ENCODE measurements at regions not wholly inside any gene's neighbourhood (a gene's known extent, or its start where the extent isn't known, plus 50 kb on each side); places are given as distances from the start of the nearest gene placed in this dataset.
"Not testable (repeated sequence)": the region's sequence is repeated elsewhere in the genome, so short reads cannot be mapped to it uniquely, and the experiment has no call there.

DNA sequence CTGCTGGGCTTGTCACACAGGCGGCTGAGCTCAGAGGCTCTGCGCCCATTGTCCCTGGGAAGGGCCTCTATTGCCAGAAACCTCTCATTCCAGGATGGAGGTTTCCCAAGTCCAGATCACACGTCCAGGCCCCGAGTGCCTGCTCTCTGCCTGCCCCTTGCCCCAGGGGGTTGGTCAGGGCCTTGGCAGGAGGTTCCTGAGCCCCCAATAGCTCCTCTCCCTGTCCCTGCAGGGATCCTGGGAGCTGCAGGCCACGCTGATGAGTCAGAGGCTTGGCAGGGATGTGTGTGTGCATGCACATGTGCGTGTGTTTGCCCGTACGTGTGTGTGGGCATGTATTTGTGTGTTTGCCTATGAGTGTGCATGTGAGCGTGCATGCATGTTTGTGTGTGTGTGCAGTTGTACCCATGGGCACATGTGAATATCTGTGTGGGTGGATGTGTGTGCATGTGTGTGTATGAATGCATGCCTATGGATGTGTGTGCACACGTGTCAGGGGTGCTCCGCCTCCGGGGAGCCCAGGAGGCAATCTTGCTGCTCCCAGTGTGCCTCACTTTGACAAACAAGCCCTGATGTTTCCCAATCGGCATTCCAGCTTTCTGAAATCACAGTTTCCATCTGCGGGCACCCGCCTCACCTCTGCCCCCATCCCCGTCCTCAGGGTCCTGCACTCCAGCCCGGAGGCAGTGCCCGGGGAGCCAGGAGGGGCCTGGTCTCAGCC is 98.4 kb upstream of the GSE1 start:
- no peak for DNase-seq (ENCODE audit: low read depth)

DNA sequence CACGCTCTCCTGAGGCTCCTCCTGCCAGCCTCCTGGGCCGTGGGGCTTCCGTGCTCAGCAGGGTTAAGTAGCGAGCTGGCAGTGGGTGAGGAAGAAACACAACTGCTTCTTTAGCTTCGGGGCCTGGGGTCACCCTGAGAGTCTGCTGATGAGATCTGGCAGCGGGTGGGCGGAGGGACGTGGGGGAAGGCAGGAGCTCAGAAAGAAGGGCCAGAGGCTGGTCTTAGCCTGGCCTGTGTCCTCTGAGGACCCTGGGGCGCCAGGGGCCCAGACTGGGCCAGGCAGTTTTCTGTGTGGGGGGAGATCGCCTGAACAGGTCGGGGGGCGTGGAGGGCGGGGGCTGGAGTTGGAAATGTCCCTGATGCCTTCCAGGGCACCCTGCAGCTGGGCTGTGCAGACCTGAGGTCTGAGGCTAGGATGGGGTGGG is 97.8 kb upstream of the GSE1 start:
- DNase-seq (ENCODE audit: low read depth), result no peak

DNA sequence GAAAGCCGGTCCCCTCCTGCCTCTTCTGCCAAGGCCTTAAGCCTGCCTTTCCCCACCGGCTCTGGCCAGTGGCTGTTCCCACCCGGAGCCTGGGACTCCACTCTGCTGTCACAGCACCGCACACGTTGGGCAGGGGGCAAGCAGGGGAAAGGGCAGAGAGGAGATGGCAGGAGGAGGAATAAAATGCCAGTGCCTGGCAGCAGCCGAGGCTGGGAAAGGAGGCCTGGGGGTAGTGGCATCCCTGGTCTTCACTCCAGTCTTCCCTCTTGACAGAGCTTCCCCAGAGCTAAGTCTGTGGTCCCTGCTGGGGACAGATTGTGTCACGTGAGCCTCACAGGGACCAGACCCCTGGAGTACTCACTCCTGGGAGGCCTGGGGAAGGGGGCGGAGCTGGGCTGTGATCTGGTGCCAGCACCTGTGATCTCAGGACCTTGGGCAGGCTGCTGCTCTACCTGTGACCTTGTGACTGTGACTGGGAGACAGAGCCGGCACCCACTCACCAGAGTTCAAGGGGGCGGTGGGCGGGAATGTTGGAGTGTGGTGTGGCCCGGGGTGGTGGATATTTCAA is 97.2 kb upstream of the GSE1 start:
- DNase-seq (ENCODE audit: low read depth), result no peak

GRCh38 chr16:85517154-85517553 is 96.0 kb upstream of the GSE1 start:
- no peak for DNase-seq (ENCODE audit: low read depth)

DNA sequence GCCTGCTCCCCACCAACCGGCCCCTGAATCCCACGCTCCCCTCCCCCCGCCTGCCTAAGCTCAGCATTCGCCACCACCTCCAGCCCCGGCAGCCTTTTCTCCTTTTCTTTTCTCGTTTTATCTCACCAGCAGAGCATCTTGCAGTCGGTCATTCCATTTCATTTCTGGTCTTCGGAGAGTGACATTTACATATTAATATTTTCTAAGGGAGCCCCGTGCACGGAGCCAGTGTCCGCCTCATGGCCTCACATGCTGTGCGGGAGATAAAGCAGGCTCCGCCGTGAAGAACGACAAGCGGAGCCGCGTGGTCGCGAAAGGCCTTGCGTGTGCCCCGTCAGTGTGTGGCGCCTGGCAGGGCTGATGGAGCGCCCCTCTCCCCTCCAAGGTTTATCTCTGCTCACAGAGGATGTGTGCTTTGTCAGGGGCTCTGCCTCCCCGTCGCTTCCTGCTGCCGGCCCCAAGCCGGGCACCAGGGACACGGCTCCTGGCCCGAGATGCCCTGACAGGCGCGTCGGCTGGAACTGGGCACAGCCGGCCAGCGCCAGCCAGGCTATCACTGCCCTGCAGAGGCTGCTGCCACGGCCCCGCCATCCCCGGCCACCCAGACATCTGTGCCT is 95.5 kb upstream of the GSE1 start:
- DNase-seq (ENCODE audit: low read depth), result no peak

- no peak for DNase-seq (ENCODE audit: low read depth)
These were observed 94.6 kb upstream of the GSE1 start for GRCh38 chr16:85518398-85519049.

GRCh38 chr16:85519050-85519440 is 94.1 kb upstream of the GSE1 start:
- DNase-seq (ENCODE audit: low read depth), result not testable (repeated sequence)

DNA sequence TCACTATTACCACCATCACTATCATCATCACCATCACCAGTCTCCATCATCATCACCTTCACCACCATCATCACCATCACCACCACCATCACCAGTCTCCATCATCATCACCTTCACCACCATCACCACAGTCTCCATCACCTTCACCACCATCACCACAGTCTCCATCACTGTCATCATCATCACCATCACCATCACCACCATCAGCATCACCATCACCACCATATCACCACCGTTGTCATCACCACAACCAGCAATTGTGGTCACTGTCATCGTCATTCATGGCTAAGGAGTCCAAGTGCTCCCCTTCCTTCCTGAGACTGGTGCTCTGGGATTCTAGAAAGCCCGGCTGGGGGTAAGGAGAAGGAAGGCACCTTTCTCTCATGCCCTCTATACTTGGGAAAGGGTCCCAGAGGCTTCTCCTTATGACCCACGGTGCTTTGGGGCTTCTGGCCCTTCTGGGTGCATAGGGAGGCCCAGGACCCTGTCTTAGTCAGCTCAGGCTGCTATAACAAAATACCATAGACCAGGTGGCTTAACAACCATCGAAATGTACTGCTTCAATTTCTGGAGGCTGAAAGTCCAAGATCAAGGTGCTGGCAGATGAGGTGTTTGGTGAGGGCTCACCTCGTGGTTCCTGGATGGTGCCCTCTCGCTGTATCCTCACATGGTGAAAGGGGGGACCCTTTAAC is 93.4 kb upstream of the GSE1 start:
- DNase-seq (ENCODE audit: low read depth), result no peak

DNA sequence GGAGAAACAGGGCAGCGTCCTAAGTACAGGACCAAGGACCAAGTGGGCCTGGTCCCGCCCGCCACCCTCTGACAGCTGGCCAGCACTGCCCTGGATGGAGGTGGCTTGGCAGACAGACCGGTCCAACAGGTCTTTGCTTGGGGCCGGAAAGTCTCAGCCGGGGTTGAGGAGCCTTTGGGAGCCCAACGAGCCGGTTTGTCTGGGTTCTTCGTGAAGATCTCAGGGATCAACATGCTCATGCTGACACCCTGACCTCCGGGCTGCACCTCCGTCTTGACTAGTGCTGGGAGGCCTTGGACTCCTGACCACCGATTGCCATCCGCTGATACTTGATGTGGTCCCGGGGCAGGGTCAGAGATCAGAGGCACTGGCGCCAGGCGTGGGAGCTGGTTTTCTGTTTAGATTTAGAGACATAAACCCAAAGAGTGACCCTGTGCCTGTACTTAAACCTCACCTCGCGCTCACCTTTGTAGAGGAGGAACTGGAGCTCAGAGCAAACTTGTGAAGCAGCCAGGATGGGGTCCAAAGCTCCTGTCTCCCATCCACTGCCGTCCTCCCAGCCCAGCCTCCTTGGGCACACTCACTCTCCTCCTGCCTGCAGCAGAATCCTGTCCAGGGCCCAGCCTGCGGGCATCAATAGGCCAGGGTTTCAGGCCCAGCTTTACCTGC is 92.1 kb upstream of the GSE1 start:
- DNase-seq (ENCODE audit: low read depth), result no peak

GRCh38 chr16:85521552-85522307 is 91.4 kb upstream of the GSE1 start:
- no peak for DNase-seq (ENCODE audit: low read depth)

GRCh38 chr16:85522308-85522841 is 90.7 kb upstream of the GSE1 start:
- no peak for DNase-seq (ENCODE audit: low read depth)

DNA sequence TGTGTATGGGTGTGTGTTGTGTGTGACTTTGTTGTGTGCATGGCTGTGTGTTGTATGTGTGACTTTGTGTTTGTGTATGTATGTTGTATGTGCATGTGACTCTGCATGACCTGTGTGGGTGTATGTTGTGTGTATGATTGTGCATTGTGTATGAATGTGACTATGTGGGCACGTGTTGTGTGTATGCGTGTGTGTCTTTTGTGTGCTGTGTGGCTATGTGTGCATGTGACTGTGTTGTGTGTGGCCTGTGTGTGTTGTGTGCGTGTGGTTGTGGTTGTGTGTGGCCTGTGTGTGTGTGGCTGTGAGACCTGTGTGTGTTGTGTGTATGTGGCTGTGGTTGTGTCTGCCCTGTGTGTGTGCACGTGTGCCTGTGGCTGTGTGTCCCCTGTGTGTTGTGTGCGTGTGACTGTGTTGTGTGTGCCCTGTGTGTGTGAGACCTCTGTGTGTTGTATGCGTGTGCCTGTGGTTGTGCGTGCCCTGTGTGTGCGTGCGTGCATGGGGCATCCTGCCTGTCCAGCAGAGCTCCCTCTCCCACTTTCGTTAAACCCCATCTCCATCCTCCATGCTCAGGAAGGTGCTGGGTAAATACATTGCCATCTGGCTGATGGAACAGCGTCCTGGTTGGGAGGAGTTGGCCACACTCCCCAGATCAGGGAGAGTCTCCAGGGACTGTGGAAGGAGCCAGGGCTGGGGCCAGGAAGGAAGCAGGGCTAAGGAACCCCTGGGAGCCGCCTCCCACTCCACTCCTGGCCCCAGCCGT is 90.1 kb upstream of the GSE1 start:
- no peak for DNase-seq (ENCODE audit: low read depth)

- DNase-seq (ENCODE audit: low read depth), result no peak
These were observed 89.3 kb upstream of the GSE1 start for GRCh38 chr16:85523602-85524364.

- no peak for DNase-seq (ENCODE audit: low read depth)
These were observed 88.8 kb upstream of the GSE1 start for GRCh38 chr16:85524365-85524629.

GRCh38 chr16:85524630-85525419 is 88.3 kb upstream of the GSE1 start:
- no peak for DNase-seq (ENCODE audit: low read depth)

DNA sequence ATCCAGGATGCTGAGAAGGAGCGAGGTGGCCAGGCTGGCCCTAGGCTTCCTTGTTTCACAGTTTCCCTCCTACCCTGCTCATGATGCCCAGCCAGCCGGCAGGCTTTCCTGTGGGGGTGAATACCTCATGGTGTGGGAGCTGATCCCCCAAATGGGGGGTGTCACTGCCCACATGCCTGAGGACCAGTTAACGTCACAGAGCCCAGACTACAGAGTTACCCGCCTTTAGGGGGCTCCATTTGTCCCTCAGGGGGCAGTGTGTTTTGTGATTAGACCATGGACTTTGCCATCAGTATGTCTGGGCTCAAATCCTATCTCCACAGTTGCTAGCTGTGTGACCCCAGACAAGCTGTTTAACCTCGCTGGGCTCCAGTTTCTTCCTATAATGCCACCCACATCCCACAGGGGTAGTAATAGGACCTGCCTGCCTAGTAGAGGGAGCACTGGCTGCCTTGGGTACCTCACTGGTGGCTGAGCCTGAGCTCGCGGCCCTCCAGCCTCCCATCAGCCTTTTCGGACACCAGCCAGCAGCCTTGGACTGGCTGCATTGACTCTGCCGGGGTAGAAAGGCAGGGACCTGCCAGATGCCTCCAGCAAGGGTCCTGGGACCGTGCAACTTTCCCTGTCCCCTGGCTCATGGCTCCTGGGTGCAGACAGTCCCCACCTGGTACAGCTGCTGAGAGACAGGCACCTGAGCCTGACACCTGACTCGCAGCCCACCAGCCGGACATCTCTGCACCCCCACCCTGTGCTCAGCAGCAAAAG is 87.5 kb upstream of the GSE1 start:
- DNase-seq (ENCODE audit: low read depth), result no peak

- no peak for DNase-seq (ENCODE audit: low read depth)
These were observed 86.7 kb upstream of the GSE1 start for GRCh38 chr16:85526185-85526974.
